GM21390 (cell line): ENCODE measurements at regions not wholly inside any gene's neighbourhood (a gene's known extent, or its start where the extent isn't known, plus 50 kb on each side); places are given as distances from the start of the nearest gene placed in this dataset.

Experiments
- ATAC-seq: cut with Tn5 transposase; IDR thresholded peaks from one replicate; pipeline ENCODE4 v1.9.1; 2021; ENCODE audit not compliant: unreplicated experiment

DNA sequence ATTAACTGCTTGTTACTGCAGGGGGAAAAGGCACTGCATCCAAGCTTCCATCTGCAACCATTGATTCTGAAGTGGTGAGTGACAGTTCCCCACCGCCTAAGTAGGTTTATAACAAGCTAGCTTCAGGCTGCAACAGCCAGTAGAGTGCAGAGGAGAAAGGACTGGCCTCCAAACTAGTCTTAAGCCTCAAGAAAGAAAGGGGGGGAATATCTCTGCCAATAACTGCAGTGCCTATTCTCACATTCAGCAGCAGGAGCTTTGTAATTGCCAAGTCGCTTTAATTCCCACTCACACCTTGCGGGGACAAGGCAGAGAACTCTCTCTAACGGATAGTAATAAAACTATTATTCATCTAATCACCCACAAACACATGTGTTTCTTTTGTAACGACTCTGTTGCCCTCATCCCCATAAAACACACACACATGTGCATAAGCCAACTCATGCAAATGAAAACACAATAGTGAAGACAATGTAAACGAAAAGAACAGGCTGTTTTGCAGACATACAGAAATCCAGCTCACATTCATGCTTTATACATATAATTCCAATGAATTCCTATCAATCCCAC lies 1963.3 kb upstream of the PIK3C3 start:
- ATAC-seq = no peak

DNA sequence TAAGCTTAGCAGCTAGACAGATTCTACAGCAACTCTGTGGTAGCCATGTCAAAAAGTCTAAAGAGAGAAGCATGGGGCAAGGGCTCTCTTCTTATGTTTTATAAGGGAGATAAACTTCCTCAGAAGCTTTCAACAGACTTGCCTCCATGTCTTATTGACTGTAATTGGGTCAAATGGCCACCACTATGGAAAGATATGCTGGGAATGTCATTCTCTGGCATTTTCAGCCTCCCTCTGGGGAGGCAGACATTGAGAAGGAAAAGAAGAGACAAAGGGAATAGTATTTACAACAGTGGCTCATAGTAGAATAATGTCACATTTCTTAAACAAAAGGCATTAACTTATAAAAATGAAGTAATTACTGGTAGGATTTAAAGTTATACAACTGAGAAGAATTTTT lies 1964.5 kb upstream of the PIK3C3 start:
- ATAC-seq = no peak

DNA sequence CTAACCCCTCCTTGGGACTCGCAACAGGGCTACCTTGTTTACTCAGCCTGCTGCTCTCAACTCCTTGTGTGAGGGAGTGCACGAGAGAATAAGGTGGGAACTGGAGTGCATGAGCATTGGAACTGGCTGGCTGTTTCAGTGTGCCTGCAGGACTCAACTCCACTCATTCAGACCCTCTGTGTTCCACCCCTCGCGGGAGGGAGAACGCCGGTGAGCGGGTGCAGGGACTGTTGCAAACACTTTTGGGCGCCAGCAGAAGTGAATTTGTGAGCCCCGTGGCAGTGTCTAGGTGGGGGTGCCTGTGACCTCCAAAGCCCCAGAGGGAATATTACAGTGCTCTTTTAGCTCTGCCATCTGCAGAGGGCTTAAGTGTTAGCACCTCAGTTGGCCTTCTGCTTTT lies 1978.3 kb upstream of the PIK3C3 start:
- no peak for ATAC-seq

DNA sequence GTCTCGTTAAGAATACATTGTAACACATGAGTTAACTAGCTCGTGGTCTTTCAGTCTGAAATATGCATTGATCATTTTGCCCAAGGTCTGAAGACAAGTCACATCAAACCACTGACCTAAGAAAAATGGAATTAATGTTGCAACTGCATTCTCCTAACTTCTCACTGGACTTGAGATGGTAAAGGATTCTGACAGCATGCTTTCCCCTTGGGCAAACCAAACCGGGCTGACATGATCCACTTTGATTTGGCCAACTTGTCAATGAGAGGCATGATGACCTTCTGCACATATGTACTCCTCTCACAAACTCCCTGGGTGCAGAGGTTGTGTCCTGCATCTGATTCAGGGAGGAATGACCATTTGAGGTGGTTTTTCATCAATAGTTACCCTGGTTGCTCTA lies 1982.5 kb upstream of the PIK3C3 start:
- no peak for ATAC-seq

DNA sequence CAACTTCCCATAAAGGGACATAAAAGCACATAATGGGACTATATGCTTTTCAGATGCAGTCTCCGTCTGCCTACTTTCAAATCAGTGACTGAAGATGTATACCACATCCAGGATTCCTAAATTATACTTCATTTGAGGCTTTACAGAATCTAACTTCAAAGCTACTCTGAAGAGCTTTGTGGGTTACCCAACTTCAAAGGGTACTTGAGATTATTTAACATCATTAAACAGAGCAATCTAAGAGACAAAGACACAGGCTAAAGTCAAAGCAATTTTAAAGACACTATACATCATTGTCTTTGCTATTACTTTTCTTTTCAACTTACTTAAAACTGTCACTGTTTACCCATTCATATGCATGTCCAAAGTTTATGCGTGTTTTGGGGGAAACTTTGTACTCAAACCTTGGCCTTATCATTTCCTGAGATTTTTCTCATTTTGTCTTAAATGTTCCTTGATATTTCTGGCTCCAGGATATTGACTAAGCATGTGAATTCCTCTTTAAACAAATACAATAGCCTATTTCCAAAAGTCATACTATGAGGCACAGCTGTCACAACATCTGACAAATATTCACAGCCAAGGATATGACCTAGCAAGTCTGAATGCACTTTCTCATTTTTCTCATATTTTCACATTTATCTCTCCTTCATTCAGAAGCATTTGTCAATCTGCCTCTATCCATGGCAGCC lies 1985.1 kb upstream of the PIK3C3 start:
- no peak for ATAC-seq

DNA sequence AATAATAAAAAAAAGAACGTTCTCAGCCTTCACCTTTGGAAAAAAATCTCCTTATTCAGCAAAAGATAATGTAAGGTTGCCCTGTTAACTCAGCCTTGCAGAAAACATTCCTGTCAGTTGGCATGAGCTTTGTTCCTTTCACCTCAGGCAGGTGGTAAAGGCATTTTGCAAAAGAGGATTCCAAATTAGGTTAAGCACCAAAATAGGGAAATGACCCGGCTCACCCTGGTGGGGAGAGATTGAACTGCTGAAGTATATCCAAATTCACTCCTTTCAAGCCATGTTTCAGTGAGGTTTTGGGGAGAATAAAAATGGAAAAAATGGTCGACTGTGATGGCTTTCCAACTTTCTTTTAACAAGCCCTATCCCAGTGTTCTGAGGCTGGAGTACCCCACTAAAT lies 1988.8 kb upstream of the PIK3C3 start:
- no peak for ATAC-seq

DNA sequence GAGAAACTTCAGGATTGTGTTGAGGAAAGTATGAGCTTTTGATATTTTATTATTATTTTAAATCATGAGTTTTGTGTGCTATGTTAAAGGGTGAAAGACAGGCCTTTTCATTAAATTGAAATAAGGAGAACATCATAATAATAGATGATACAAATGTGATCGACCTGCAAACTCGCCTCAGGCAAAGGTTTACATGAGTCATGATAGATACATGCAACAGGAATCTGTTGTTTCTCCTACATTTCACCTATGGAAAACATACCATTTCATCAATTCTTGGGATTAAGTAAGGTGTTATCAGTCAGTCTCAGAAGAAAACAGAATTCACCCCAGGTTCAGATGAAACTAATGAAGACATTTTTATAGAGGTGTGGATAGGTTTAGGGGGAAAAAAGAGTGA lies 1992.5 kb upstream of the PIK3C3 start:
- ATAC-seq = no peak

DNA sequence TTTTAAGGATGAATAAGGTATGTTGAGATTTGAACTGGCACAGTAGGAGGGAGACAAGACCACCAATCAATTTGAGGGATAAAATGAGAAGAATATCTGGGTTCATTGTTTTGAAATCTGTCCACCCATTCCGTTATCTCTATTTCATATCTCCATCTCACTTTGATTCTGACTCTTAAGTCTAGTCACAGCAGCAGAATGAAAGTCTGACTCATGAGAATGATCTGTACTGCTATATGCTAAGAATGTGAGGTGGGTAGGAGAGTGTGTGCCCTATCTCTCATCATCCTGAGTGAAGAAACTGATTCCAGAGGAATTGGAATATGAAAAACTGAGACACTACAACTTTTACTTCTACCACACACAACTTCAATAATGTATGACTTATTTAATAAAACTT lies 1994.5 kb upstream of the PIK3C3 start:
- no peak for ATAC-seq

DNA sequence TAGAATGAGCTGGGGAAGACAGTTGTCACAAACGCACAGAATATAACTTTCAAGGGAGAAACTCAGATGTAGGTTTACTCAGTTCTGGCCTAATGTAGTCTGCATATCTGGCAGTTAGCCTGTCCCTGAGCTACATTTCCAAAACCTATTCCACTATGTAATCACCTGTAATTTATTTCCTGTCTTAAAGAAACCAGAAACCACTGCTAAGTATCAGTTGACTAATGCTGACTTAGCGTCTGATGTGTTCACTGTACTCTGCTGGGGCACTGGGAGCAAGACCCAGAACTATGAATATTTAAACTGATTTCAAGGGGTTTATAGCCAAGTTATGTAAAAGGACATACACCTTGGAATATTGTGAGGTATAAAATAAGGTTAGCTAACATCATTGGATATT lies 1995.2 kb upstream of the PIK3C3 start:
- no peak for ATAC-seq

DNA sequence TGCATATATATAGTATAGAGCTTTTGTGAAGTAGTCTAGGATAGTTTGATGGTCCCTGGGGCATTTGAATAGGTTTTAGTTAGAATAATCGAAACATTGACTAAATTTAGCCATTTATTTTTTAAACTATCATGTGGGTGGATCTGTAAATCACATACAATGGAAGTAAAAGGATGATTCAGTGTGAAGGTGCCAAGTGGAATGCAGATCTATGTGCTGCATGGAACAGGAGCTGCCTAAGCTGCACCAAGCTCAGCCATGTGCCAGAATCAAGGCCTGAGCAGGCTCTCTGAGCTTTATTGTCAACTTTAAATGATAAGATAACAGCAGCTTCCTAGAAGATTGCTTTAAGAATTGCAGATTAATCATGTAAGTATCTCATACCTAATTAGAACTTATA lies 1996.2 kb upstream of the PIK3C3 start:
- ATAC-seq = no peak

DNA sequence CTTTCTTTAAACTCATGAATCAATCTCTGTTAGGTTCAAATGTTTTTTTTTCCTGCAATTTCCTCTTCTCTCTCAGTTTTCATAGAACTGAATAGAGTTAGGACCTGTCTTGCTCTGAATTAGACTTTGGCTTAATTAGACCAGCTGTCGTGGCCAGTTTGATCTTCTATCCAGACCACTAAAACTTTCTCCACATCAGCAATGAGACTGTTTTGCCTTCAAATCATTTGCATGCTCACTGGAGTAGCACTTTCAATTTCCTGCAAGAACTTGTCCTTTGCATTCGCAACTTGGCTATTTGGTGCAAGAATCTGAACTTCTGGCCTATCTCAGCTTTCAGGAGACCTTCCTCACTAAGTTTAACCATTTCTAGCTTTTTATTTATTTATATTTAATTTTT lies 2002.2 kb upstream of the PIK3C3 start:
- ATAC-seq = no peak

DNA sequence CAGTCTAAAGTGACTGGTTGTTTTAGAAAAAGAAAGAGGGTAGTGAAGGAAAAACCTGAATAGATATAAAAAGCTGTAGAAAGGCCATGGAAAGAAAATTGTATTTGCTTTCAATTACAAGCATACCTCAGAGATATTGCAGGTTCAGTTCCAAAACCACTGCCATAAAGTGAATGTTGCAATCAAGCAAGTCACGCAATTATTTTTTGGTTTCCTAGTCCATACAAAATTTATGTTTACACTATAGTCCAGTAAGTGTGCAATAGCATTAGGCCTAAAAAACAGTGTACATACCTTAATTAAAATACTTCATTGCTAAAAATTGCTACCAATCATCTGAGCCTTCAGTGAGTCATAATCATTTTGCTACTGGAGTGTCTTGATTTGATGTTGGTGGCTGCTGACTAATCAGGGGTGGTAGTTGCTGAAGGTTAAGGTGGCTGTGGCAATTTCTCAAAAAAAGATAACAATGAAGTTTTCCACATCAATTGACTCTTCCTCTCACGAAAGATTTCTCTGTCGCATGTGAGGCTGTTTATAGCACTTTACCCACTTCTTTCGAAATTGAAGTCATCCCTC lies 2003.8 kb upstream of the PIK3C3 start:
- no peak for ATAC-seq

DNA sequence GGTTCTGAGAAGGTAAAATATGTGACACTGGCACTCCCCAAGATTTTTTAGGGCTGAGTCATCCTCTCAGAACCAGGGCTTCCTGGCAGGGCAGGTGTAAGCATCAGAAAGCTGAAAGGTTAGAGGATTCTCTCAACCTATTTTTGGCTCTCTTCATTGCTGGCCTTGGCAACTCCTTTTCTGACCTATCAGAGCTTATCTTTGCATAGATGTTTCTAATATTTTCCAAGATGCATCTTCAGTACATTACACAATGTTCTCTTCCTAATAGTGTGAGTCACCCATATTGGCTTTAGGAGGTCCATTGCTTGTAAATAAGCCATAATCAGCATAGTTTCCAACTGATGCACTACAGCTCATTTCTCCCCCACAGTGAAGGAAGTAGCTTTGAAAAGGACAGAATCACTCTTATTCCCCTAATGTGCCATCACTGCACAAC lies 2008.4 kb upstream of the PIK3C3 start:
- no peak for ATAC-seq

DNA sequence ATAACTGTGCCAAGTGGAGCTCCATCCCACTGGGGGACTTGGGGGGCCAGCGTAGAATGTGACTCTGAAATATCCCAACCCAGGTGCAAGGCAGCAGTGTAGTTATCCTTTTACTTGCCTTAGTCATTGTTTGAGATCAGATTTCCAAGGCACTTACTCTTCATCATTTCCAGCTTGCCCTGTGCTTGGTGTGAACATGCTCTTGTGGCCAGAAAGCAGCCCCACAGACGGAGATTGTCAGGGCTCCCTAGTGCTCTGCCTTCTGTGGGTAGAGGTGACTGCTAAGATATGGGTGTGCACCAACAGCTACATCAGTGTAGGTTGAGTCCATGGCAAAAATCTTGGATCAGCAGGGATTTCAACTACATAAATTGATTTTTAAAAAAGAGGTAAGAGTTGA lies 2010.0 kb upstream of the PIK3C3 start:
- no peak for ATAC-seq

DNA sequence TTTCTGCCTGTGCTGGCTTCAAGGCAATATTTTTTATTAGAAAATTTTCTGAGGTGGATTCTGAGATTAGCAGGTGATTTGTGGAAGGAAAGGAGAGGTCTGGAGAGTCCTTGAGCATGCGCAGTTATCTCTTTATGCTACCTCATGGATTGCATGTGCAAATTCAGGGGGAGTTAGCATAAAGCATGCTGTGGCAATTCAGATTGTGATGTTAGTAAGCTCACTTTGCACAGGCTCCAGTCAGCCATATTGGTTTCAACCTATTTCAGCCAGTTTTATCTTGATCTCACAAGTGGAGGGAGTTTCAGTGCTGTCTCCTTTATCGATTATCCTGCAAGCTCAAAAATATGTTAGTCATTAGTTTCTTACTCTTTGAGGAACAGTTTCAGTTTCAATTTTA lies 2012.3 kb upstream of the PIK3C3 start:
- ATAC-seq = no peak

DNA sequence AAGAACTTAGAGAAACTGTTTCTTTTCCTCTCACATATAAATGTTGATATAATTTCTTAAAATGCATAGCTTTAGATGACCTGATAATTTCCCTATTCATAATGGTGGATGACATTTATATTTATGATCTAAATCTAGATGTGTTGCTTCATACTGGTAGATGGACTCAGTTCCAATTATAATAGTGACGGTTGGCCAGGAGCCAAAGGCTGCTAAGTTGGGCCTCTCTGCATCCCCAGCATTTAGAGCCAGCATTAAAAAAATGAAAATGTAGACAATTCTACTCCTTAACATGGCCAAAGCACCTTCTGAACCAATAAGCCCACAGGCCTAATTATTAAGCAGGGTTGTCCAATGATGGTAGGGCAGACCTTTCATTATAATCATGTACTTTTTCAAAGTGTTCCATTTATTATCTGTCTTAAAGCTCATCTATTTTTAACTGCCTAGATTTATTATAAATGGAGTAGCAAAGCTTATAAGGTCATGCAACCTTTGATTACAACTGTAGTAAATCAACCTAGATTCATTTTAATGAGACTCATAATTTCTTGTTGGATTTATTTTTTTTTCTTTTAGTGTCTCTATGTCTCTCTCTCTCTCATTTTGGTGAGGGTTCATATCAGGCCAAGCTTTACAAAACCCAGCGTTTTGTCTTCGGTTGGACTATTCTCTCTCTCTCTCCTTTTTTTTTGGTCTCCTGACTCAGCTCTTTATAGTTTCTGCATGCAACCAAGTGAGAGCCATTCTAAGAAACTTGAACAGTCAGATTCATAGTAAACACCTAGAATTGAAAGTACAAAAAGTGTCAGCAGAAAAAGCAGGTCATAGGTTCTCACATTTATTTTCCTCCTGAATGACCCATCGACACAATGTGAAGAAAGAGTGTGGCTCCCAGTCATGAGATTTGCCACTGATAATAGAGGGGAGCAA lies 2016.1 kb upstream of the PIK3C3 start:
- ATAC-seq = no peak

DNA sequence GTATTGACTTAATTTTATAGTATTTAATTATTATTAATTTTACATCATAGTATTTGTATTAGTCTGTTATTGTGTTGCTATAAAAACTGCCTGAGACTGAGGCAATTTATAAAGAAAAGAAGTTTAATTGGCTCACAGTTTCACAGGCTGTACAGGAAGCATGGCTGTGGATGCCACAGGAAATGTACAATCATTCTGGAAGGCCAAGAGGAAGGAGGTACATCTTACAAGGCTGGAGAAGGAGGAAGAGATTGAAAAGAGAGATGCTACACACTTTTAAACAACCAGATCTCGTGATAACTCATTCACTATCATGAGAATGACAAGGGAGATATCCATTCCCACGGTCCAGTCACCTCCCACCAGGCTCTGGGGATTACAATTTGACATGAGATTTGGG lies 2019.4 kb upstream of the PIK3C3 start:
- ATAC-seq = no peak

DNA sequence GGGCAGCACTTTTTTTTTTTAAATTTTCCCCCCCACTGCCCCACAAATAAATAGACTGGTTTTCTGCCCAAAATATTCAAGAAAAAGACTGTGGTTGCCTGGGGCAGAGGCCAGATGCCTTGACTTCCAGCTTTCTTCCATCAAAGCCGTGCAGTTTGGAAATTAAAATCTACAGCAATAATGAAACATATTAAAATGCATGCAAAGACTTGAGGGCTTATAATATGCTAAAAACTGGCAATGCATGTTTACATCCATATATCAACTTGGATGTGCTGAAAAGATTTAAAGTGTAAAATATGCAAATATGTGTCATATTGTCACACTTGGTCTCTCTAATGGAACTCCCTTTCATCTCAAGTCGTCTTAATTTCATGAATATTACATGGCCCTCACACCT lies 2036.2 kb upstream of the PIK3C3 start:
- ATAC-seq = no peak

DNA sequence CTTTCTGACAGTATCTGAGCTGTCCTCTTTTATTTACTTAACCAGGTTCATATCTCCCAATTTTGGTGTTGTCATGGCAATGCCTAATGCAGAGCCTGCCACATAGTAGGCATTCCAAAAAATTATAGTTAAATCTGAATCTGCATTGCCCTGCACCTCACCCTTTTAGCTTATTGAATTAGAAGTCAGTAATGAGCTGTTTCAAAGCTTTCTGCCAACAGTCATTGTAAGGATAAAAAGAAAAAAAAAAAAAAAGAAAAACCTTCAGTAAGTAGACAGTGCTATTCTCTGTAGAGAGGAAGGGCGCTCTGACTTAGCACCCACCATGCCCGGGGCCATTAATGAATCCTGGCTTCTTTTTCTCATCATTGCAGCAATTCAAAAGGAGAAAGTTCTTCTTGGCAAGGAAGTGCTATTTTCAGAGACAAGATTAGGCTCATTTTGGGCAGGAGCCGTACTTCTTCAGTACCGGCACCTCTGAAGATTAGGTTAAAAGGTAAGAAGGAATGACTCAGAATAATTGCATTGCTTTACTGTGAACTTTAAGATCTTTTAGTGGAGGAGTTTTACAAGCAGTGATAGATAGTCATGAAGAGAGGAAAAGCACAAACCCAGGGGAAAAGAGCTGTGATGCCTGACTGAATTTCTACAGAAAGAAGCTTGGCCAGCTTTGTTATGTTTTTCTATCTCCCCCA lies 2041.2 kb upstream of the PIK3C3 start:
- no peak for ATAC-seq

DNA sequence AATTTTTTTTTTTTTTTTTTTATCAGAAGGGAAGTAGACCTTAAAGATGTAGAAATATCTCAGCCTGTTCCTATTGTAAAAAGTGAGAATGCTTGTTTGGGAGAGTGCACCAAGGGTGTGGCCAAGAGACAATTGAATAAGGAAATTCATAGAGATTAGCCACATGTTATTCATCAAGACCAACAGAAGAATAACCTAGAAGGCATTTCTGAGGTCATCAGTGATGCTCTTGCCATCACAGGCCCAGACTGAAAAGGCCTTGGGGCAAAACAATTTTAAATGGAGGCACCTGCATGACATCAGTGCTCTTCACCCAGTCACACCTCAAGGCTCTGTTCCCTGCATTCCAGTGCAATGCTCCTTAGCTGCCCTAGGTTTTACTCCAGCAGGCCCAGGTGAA lies 2043.3 kb upstream of the PIK3C3 start:
- ATAC-seq = no peak

DNA sequence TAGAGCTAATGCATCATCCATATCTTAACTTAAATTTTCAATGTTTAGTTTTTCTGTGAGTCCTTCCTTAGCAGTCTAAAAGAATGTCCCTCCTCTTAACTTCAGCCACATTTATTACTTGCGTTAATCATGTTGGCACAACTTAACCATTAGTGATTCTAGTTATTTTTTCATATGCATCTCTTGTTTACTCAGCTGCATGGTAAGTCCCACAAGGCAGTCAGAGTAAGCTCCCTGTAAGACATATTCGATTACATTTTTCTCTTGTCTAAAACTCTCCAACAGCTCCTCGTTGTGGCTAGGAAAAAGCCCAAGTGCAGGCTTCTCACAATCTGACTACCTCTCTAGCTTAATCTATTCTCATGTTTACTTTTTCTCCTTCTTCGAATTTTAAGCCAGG lies 2045.3 kb upstream of the PIK3C3 start:
- ATAC-seq = no peak
